ENCODE measurements at regions not wholly inside any gene's neighbourhood (a gene's known extent, or its start where the extent isn't known, plus 50 kb on each side); places are given as distances from the start of the nearest gene placed in this dataset.

GRCh38 chr17:68718926-68719325 is 117.8 kb upstream of the FAM20A start:
- Mint-ChIP-seq H3K27ac (ENCODE audit: low read depth) (no peak overlapping the region), H3K9me3 (no peaks in the 10 kb centered on the region), H3K27me3 (peaks cover 43% of the 10 kb centered on the region), H3K4me1 (no peaks in the 10 kb centered on the region), H3K4me3 (no peak overlapping the region), H3K36me3 (ENCODE audit: insufficient read depth) (no peaks in the 10 kb centered on the region)
- DNase-seq (ENCODE audit: low spot score in 2 of 2), result no peak
- no peak for ATAC-seq (replicated peaks; ENCODE audit: extremely low read depth, poor library complexity, severe bottlenecking)

GRCh38 chr17:68718465-68718864 is 117.3 kb upstream of the FAM20A start:
- no peaks in the 10 kb centered on the region for H3K9me3 Mint-ChIP-seq
- H3K4me1 Mint-ChIP-seq, result no peaks in the 10 kb centered on the region
- H3K27ac Mint-ChIP-seq (ENCODE audit: low read depth), result no peak overlapping the region
- H3K36me3 Mint-ChIP-seq (ENCODE audit: insufficient read depth), result no peaks in the 10 kb centered on the region
- H3K4me3 Mint-ChIP-seq, result no peak overlapping the region
- DNase-seq (ENCODE audit: low spot score in 2 of 2), result no peak
- no peak for ATAC-seq (replicated peaks; ENCODE audit: extremely low read depth, poor library complexity, severe bottlenecking)
- H3K27me3 Mint-ChIP-seq, result peaks cover 39% of the 10 kb centered on the region

GRCh38 chr17:68714676-68715075 is 113.5 kb upstream of the FAM20A start:
- Mint-ChIP-seq H3K27ac (ENCODE audit: low read depth) (no peak overlapping the region), H3K4me1 (no peaks in the 10 kb centered on the region), H3K36me3 (ENCODE audit: insufficient read depth) (no peaks in the 10 kb centered on the region), H3K9me3 (no peaks in the 10 kb centered on the region), H3K27me3 (peaks cover 35% of the 10 kb centered on the region), H3K4me3 (no peak overlapping the region)
- DNase-seq (ENCODE audit: low spot score in 2 of 2) (no peak), ATAC-seq (replicated peaks; ENCODE audit: extremely low read depth, poor library complexity, severe bottlenecking) (no peak)

- H3K27me3 Mint-ChIP-seq, result peaks cover 13% of the 10 kb centered on the region
- no peak overlapping the region for H3K4me3 Mint-ChIP-seq
- ATAC-seq (replicated peaks; ENCODE audit: extremely low read depth, poor library complexity, severe bottlenecking) (no peak), DNase-seq (ENCODE audit: low spot score in 2 of 2) (no peak)
- H3K9me3 Mint-ChIP-seq, result no peaks in the 10 kb centered on the region
- H3K4me1 Mint-ChIP-seq, result no peaks in the 10 kb centered on the region
- H3K27ac Mint-ChIP-seq (ENCODE audit: low read depth), result no peak overlapping the region
- no peaks in the 10 kb centered on the region for H3K36me3 Mint-ChIP-seq (ENCODE audit: insufficient read depth)
Observed at GRCh38 chr17:68711858-68712257, 110.7 kb upstream of the FAM20A start.

GRCh38 chr17:68710976-68711375 is 109.8 kb upstream of the FAM20A start:
- Mint-ChIP-seq H3K9me3 (no peaks in the 10 kb centered on the region), H3K4me1 (no peaks in the 10 kb centered on the region), H3K4me3 (no peak overlapping the region), H3K36me3 (ENCODE audit: insufficient read depth) (no peaks in the 10 kb centered on the region), H3K27me3 (peaks cover 13% of the 10 kb centered on the region), H3K27ac (ENCODE audit: low read depth) (no peak overlapping the region)
- DNase-seq (ENCODE audit: low spot score in 2 of 2) (no peak), ATAC-seq (replicated peaks; ENCODE audit: extremely low read depth, poor library complexity, severe bottlenecking) (no peak)

- Mint-ChIP-seq H3K4me1 (no peaks in the 10 kb centered on the region), H3K9me3 (no peaks in the 10 kb centered on the region), H3K36me3 (ENCODE audit: insufficient read depth) (no peaks in the 10 kb centered on the region), H3K27ac (ENCODE audit: low read depth) (no peak overlapping the region), H3K27me3 (peaks cover 18% of the 10 kb centered on the region), H3K4me3 (no peak overlapping the region)
- ATAC-seq (replicated peaks; ENCODE audit: extremely low read depth, poor library complexity, severe bottlenecking) (no peak), DNase-seq (ENCODE audit: low spot score in 2 of 2) (no peak)
Observed at GRCh38 chr17:68710035-68710780, 109.0 kb upstream of the FAM20A start.

- ATAC-seq (replicated peaks; ENCODE audit: extremely low read depth, poor library complexity, severe bottlenecking) (no peak), DNase-seq (ENCODE audit: low spot score in 2 of 2) (no peak)
- Mint-ChIP-seq H3K27ac (ENCODE audit: low read depth) (no peak overlapping the region), H3K4me3 (no peak overlapping the region), H3K27me3 (peaks cover 25% of the 10 kb centered on the region), H3K36me3 (ENCODE audit: insufficient read depth) (no peaks in the 10 kb centered on the region), H3K4me1 (no peaks in the 10 kb centered on the region), H3K9me3 (no peaks in the 10 kb centered on the region)
Observed at GRCh38 chr17:68709461-68709860, 108.3 kb upstream of the FAM20A start.

- DNase-seq (ENCODE audit: low spot score in 2 of 2), result no peak
- no peak for ATAC-seq (replicated peaks; ENCODE audit: extremely low read depth, poor library complexity, severe bottlenecking)
- Mint-ChIP-seq H3K27me3 (peaks cover 43% of the 10 kb centered on the region), H3K4me3 (no peak overlapping the region), H3K4me1 (no peaks in the 10 kb centered on the region), H3K9me3 (no peaks in the 10 kb centered on the region), H3K27ac (ENCODE audit: low read depth) (no peak overlapping the region), H3K36me3 (ENCODE audit: insufficient read depth) (no peaks in the 10 kb centered on the region)
Observed at GRCh38 chr17:68707031-68707430, 105.9 kb upstream of the FAM20A start.

GRCh38 chr17:68706356-68706920 is 105.3 kb upstream of the FAM20A start:
- no peaks in the 10 kb centered on the region for H3K9me3 Mint-ChIP-seq
- no peaks in the 10 kb centered on the region for H3K4me1 Mint-ChIP-seq
- H3K27ac Mint-ChIP-seq (ENCODE audit: low read depth), result no peak overlapping the region
- no peak overlapping the region for H3K4me3 Mint-ChIP-seq
- ATAC-seq (replicated peaks; ENCODE audit: extremely low read depth, poor library complexity, severe bottlenecking) (no peak), DNase-seq (ENCODE audit: low spot score in 2 of 2) (no peak)
- H3K36me3 Mint-ChIP-seq (ENCODE audit: insufficient read depth), result no peaks in the 10 kb centered on the region
- H3K27me3 Mint-ChIP-seq, result peaks cover 41% of the 10 kb centered on the region

GRCh38 chr17:68705714-68706076 is 104.5 kb upstream of the FAM20A start:
- DNase-seq (ENCODE audit: low spot score in 2 of 2), result no peak
- Mint-ChIP-seq H3K9me3 (no peaks in the 10 kb centered on the region), H3K36me3 (ENCODE audit: insufficient read depth) (no peaks in the 10 kb centered on the region), H3K4me1 (no peaks in the 10 kb centered on the region), H3K27me3 (peaks cover 39% of the 10 kb centered on the region), H3K4me3 (no peak overlapping the region), H3K27ac (ENCODE audit: low read depth) (no peak overlapping the region)
- no peak for ATAC-seq (replicated peaks; ENCODE audit: extremely low read depth, poor library complexity, severe bottlenecking)

GRCh38 chr17:68704871-68705713 is 103.9 kb upstream of the FAM20A start:
- DNase-seq (ENCODE audit: low spot score in 2 of 2) (no peak), ATAC-seq (replicated peaks; ENCODE audit: extremely low read depth, poor library complexity, severe bottlenecking) (no peak)
- H3K9me3 Mint-ChIP-seq, result no peaks in the 10 kb centered on the region
- no peaks in the 10 kb centered on the region for H3K4me1 Mint-ChIP-seq
- no peak overlapping the region for H3K4me3 Mint-ChIP-seq
- peaks cover 35% of the 10 kb centered on the region for H3K27me3 Mint-ChIP-seq
- H3K36me3 Mint-ChIP-seq (ENCODE audit: insufficient read depth), result no peaks in the 10 kb centered on the region
- H3K27ac Mint-ChIP-seq (ENCODE audit: low read depth), result no peak overlapping the region

GRCh38 chr17:68701046-68701445 is 99.9 kb upstream of the FAM20A start:
- Mint-ChIP-seq H3K27me3 (peaks cover 46% of the 10 kb centered on the region), H3K27ac (ENCODE audit: low read depth) (no peak overlapping the region), H3K36me3 (ENCODE audit: insufficient read depth) (no peaks in the 10 kb centered on the region), H3K4me3 (no peak overlapping the region), H3K9me3 (no peaks in the 10 kb centered on the region), H3K4me1 (no peaks in the 10 kb centered on the region)
- DNase-seq (ENCODE audit: low spot score in 2 of 2) (no peak), ATAC-seq (replicated peaks; ENCODE audit: extremely low read depth, poor library complexity, severe bottlenecking) (no peak)

- Mint-ChIP-seq H3K27ac (ENCODE audit: low read depth) (no peak overlapping the region), H3K27me3 (peaks cover 43% of the 10 kb centered on the region), H3K4me3 (no peak overlapping the region), H3K9me3 (no peaks in the 10 kb centered on the region), H3K4me1 (no peaks in the 10 kb centered on the region), H3K36me3 (ENCODE audit: insufficient read depth) (peaks cover 2% of the 10 kb centered on the region)
- ATAC-seq (replicated peaks; ENCODE audit: extremely low read depth, poor library complexity, severe bottlenecking), result no peak
- no peak for DNase-seq (ENCODE audit: low spot score in 2 of 2)
Observed at GRCh38 chr17:68700421-68700820, 99.3 kb upstream of the FAM20A start.
